Stimulated activated naive B cell treated with anti-CD40 and anti-IgM and Interleukin-4, amounts not matched to agents 10 μg/mL and 1 μg/mL and 100 μg/mL, for 72 hours (primary cell): ENCODE measurements at regions not wholly inside any gene's neighbourhood (a gene's known extent, or its start where the extent isn't known, plus 50 kb on each side); places are given as distances from the start of the nearest gene placed in this dataset.

ENCODE experiments used
- ATAC-seq, 2 donors: fragments of 150-1000 bp; cut with Tn5 transposase; replicated peaks; 2 replicates each; pipeline ENCODE4 v1.10.0; 2021; ENCODE audit warnings: moderate library complexity in 1 of 2
- DNase-seq: peaks from one replicate; pipeline ENCODE4 v3.0.0; 2021
- H3K27ac Mint-ChIP-seq: one replicate; pipeline ENCODE4 v1.8.0; 2022; ENCODE audit warnings: mild to moderate bottlenecking, mixed read lengths
- H3K27me3 Mint-ChIP-seq, 2 donors: one replicate each; pipeline ENCODE4 v1.8.0; 2022; ENCODE audit warnings: mixed read lengths in 2 of 2
- H3K36me3 Mint-ChIP-seq, 2 donors: one replicate each; pipeline ENCODE4 v1.8.0; 2022; ENCODE audit warnings: mixed read lengths in 2 of 2, mild to moderate bottlenecking in 1 of 2
- H3K4me1 Mint-ChIP-seq, 2 donors: one replicate each; pipeline ENCODE4 v1.8.0; 2022; ENCODE audit warnings: mixed read lengths in 2 of 2, mild to moderate bottlenecking in 1 of 2
- H3K4me3 Mint-ChIP-seq, 2 donors: one replicate each; pipeline ENCODE4 v1.8.0; 2022; ENCODE audit warnings: mild to moderate bottlenecking in 2 of 2, mixed read lengths in 2 of 2, moderate library complexity in 1 of 2
- H3K9me3 Mint-ChIP-seq, 2 donors: one replicate each; pipeline ENCODE4 v1.8.0; 2022; ENCODE audit warnings: mixed read lengths in 2 of 2, mild to moderate bottlenecking in 1 of 2

GRCh38 chr3:157660847-157661246 is 157.6 kb upstream of the VEPH1 start:
- no peak overlapping the region for H3K27ac Mint-ChIP-seq
- ATAC-seq (no peak), DNase-seq (no peak)
- no peaks in the 10 kb centered on the region for H3K36me3 Mint-ChIP-seq
- H3K27me3 Mint-ChIP-seq, result peaks cover 0 to 15% of the 10 kb centered on the region in 2 donors
- H3K4me3 Mint-ChIP-seq, result no peak overlapping the region
- no peaks in the 10 kb centered on the region for H3K4me1 Mint-ChIP-seq
- no peaks in the 10 kb centered on the region for H3K9me3 Mint-ChIP-seq

DNA sequence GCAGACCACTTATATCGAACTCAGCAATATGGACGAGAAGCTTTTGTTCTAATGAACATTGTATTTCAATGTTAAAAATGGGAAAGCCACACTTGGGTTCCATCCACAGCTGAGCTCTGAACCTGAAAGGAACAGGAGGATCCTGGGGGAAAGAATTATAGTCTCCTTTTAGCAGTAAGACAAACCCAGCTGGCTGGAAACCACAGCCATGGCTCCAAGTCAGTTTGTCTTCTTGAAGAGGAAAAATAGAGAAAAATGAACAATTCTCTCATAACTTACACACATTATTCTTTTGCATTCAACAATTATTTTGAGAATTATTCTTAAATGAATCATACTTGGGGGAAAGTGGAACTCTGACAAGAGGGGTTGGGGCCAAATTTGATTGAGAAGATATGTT is 149.2 kb upstream of the VEPH1 start:
- H3K9me3 Mint-ChIP-seq, result no peaks in the 10 kb centered on the region
- H3K36me3 Mint-ChIP-seq, result no peaks in the 10 kb centered on the region
- no peak for DNase-seq
- peaks cover 4 to 6% of the 10 kb centered on the region in 2 donors for H3K27me3 Mint-ChIP-seq
- H3K4me1 Mint-ChIP-seq, result no peaks in the 10 kb centered on the region
- H3K4me3 Mint-ChIP-seq, result no peak overlapping the region
- ATAC-seq, result no peak
- no peak overlapping the region for H3K27ac Mint-ChIP-seq

DNA sequence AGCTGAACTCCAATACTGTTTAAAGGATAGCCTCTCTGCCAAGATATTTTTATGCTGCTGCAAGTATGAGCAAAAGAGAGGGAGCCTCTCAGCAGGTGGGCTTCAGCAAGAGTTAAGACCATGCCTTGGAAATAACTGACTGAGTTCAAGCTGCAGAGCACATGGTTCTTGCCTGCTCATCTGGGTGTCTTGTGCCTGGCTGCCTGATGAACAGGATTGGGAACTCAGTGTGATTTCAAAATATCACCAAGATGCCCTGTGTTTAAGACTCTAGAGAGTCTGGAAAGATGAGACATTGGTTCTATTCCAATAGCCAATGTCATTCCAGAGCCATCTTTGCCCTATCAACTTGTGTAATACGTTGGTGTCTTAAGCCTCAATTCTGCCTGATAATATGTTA is 147.5 kb upstream of the VEPH1 start:
- Mint-ChIP-seq H3K9me3 (no peaks in the 10 kb centered on the region), H3K4me3 (no peak overlapping the region), H3K4me1 (no peaks in the 10 kb centered on the region), H3K36me3 (no peaks in the 10 kb centered on the region), H3K27ac (no peak overlapping the region), H3K27me3 (peaks cover 2 to 4% of the 10 kb centered on the region in 2 donors)
- no peak for DNase-seq
- ATAC-seq, result no peak

DNA sequence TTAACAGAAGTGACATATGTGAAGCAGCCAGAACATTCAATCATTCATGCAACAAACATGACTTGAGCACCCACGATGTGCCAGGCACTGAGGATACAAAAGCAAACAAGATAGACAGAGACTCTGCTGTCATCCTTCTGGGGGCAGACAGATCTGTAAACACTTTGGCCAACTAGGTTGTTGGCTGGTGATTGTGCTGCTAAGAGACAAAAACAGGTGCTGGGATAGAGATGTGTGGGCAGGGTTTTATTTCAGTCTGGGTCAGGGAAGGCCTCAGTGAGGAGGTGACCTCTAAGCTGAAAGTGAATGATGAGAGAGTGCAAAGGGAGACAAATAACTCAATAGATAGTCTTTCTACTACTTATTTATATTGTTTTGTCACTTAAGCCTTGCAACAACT is 147.0 kb upstream of the VEPH1 start:
- H3K27ac Mint-ChIP-seq, result no peak overlapping the region
- no peaks in the 10 kb centered on the region for H3K4me1 Mint-ChIP-seq
- H3K36me3 Mint-ChIP-seq, result no peaks in the 10 kb centered on the region
- DNase-seq, result no peak
- no peak for ATAC-seq
- H3K9me3 Mint-ChIP-seq, result no peaks in the 10 kb centered on the region
- H3K4me3 Mint-ChIP-seq, result no peak overlapping the region
- peaks cover 0 to 4% of the 10 kb centered on the region in 2 donors for H3K27me3 Mint-ChIP-seq

DNA sequence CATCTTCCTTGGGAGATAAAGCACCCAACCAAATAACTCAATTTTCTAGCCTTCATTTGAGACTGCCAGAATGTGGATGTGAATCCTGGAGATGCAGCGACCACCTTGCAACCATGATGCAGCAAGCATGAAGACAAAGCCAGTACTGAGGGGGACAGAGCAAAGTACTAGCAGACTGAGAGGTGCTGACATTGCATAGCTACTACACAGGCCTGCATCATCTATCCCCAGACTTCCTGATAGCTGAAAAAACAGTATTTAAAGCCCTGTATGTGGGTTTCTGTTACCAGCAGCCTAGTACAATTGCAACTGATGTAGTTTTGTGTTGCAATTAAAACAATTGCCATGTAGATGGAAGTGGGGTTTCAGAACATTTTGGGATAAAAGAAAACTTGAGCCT is 146.3 kb upstream of the VEPH1 start:
- no peak for ATAC-seq
- H3K4me1 Mint-ChIP-seq, result no peaks in the 10 kb centered on the region
- H3K36me3 Mint-ChIP-seq, result no peaks in the 10 kb centered on the region
- H3K9me3 Mint-ChIP-seq, result no peaks in the 10 kb centered on the region
- peaks cover 0 to 7% of the 10 kb centered on the region in 2 donors for H3K27me3 Mint-ChIP-seq
- H3K4me3 Mint-ChIP-seq, result no peak overlapping the region
- no peak overlapping the region for H3K27ac Mint-ChIP-seq
- DNase-seq, result no peak

GRCh38 chr3:157647820-157648219 is 144.6 kb upstream of the VEPH1 start:
- H3K4me1 Mint-ChIP-seq, result no peaks in the 10 kb centered on the region
- H3K36me3 Mint-ChIP-seq, result no peaks in the 10 kb centered on the region
- no peak for DNase-seq
- peaks cover 0 to 4% of the 10 kb centered on the region in 2 donors for H3K27me3 Mint-ChIP-seq
- H3K9me3 Mint-ChIP-seq, result no peaks in the 10 kb centered on the region
- no peak overlapping the region for H3K27ac Mint-ChIP-seq
- no peak overlapping the region for H3K4me3 Mint-ChIP-seq
- no peak for ATAC-seq

GRCh38 chr3:157639756-157640426 is 136.7 kb upstream of the VEPH1 start:
- H3K4me1 Mint-ChIP-seq, result no peaks in the 10 kb centered on the region
- peaks cover 7% of the 10 kb centered on the region in 2 donors for H3K27me3 Mint-ChIP-seq
- DNase-seq (no peak), ATAC-seq (no peak)
- H3K27ac Mint-ChIP-seq, result no peak overlapping the region
- no peaks in the 10 kb centered on the region for H3K36me3 Mint-ChIP-seq
- H3K9me3 Mint-ChIP-seq, result peaks cover 9 to 12% of the 10 kb centered on the region in 2 donors
- no peak overlapping the region for H3K4me3 Mint-ChIP-seq

DNA sequence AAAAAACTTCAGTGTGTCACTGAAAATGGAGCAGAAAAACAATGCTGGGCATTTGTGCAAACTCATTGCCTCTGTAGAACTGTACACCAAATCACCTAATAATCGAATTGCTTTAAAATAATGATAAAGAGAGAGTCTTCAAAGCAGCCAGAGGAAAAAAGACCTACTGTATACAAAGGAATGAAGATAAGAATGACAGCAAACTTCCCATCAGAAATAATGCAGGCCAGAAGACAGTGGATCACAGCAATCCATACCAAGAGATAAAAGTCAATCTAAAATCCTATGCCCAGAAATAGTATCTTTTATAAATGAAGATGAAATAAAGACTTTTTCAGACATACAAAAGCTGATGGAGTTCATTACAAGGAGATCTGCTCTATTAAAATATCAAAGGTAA is 134.7 kb upstream of the VEPH1 start:
- H3K36me3 Mint-ChIP-seq, result no peaks in the 10 kb centered on the region
- ATAC-seq, result no peak
- no peak overlapping the region for H3K4me3 Mint-ChIP-seq
- H3K27me3 Mint-ChIP-seq, result peaks cover 4 to 7% of the 10 kb centered on the region in 2 donors
- DNase-seq, result no peak
- H3K27ac Mint-ChIP-seq, result no peak overlapping the region
- no peaks in the 10 kb centered on the region for H3K4me1 Mint-ChIP-seq
- peaks cover 9 to 12% of the 10 kb centered on the region in 2 donors for H3K9me3 Mint-ChIP-seq

DNA sequence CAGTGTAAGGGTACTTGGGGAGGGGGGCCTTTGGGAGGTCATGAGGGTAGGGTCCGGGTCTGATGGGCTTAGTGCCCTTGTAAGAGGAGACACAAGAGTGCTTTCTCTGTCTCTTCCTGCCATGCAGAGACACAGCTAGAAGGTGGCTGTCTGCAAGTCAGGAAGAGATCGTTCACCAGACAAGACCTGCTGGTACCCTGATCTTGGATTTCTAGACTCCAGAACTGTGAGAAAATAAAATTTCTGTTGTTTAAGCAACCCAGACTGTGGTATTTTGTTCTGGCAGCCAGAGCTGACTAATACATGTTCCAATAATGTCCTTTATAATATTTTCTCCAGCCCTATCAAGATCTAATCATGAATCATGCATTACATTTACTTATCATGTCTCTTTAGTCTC is 130.0 kb upstream of the VEPH1 start:
- H3K36me3 Mint-ChIP-seq, result no peaks in the 10 kb centered on the region
- H3K4me3 Mint-ChIP-seq, result no peak overlapping the region
- H3K4me1 Mint-ChIP-seq, result no peaks in the 10 kb centered on the region
- no peak overlapping the region for H3K27ac Mint-ChIP-seq
- DNase-seq (no peak), ATAC-seq (no peak)
- H3K27me3 Mint-ChIP-seq, result peaks cover 20 to 24% of the 10 kb centered on the region in 2 donors
- H3K9me3 Mint-ChIP-seq, result peaks cover 7 to 12% of the 10 kb centered on the region in 2 donors

DNA sequence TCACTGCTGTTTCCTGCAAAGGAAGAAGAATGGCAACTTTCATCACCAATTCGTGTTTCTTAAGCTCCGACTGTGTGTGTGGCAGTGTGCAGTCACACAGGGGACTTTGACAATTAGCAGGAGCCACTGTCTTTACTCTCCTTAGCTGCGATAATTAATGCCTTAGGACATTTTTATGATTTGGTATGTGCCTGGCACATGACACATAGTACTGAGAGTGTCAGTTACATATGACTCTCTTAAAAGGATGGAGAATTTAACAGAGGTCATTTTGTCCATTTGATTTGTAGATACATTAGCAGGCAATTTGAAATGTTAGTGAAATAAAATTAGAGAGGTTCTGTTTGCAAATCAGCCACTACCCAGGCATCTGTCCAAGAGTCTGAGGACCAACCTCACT is 128.9 kb upstream of the VEPH1 start:
- H3K36me3 Mint-ChIP-seq, result no peaks in the 10 kb centered on the region
- no peak for DNase-seq
- H3K9me3 Mint-ChIP-seq, result peaks cover 3% of the 10 kb centered on the region in 2 donors
- H3K4me3 Mint-ChIP-seq, result no peak overlapping the region
- no peaks in the 10 kb centered on the region for H3K4me1 Mint-ChIP-seq
- no peak overlapping the region for H3K27ac Mint-ChIP-seq
- no peak for ATAC-seq
- H3K27me3 Mint-ChIP-seq, result peaks cover 24 to 27% of the 10 kb centered on the region in 2 donors

GRCh38 chr3:157631478-157631877 is 128.3 kb upstream of the VEPH1 start:
- no peak for ATAC-seq
- Mint-ChIP-seq H3K27ac (no peak overlapping the region), H3K9me3 (peaks cover 0 to 2% of the 10 kb centered on the region in 2 donors), H3K4me1 (no peaks in the 10 kb centered on the region), H3K4me3 (no peak overlapping the region), H3K36me3 (no peaks in the 10 kb centered on the region), H3K27me3 (peaks cover 25 to 27% of the 10 kb centered on the region in 2 donors)
- DNase-seq, result no peak

GRCh38 chr3:157626817-157627216 is 123.6 kb upstream of the VEPH1 start:
- H3K36me3 Mint-ChIP-seq, result no peaks in the 10 kb centered on the region
- H3K27ac Mint-ChIP-seq, result no peak overlapping the region
- H3K4me1 Mint-ChIP-seq, result no peaks in the 10 kb centered on the region
- H3K9me3 Mint-ChIP-seq, result no peaks in the 10 kb centered on the region
- DNase-seq (no peak), ATAC-seq (no peak)
- no peak overlapping the region for H3K4me3 Mint-ChIP-seq
- peaks cover 27 to 32% of the 10 kb centered on the region in 2 donors for H3K27me3 Mint-ChIP-seq

GRCh38 chr3:157624801-157625200 is 121.6 kb upstream of the VEPH1 start:
- H3K27me3 Mint-ChIP-seq, result peaks cover 24 to 27% of the 10 kb centered on the region in 2 donors
- ATAC-seq (no peak), DNase-seq (no peak)
- H3K4me1 Mint-ChIP-seq, result no peaks in the 10 kb centered on the region
- no peaks in the 10 kb centered on the region for H3K36me3 Mint-ChIP-seq
- no peak overlapping the region for H3K4me3 Mint-ChIP-seq
- H3K9me3 Mint-ChIP-seq, result no peaks in the 10 kb centered on the region
- no peak overlapping the region for H3K27ac Mint-ChIP-seq

DNA sequence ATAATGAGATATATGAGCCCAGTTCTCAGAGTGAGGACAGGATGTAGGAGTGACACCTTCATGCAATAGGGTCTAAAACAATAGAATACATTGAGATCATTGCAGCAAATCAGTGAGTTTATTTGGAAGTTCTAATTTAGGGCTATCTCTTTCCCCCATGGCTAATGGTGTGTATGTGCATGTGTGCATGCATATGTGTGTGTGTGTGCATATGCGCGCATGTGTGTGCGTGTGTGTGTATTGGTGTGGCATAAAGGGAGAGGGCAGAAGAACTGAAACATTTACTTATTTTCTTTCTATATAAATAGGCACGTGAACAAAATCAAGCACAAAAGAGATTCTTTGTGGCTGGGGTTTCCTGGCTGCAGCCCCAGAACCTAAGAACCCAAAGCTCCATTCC is 115.7 kb upstream of the VEPH1 start:
- Mint-ChIP-seq H3K27me3 (peaks cover 9 to 19% of the 10 kb centered on the region in 2 donors), H3K4me3 (no peak overlapping the region), H3K27ac (no peak overlapping the region), H3K36me3 (no peaks in the 10 kb centered on the region), H3K9me3 (no peaks in the 10 kb centered on the region), H3K4me1 (peaks cover 0 to 4% of the 10 kb centered on the region in 2 donors)
- ATAC-seq (no peak), DNase-seq (no peak)

DNA sequence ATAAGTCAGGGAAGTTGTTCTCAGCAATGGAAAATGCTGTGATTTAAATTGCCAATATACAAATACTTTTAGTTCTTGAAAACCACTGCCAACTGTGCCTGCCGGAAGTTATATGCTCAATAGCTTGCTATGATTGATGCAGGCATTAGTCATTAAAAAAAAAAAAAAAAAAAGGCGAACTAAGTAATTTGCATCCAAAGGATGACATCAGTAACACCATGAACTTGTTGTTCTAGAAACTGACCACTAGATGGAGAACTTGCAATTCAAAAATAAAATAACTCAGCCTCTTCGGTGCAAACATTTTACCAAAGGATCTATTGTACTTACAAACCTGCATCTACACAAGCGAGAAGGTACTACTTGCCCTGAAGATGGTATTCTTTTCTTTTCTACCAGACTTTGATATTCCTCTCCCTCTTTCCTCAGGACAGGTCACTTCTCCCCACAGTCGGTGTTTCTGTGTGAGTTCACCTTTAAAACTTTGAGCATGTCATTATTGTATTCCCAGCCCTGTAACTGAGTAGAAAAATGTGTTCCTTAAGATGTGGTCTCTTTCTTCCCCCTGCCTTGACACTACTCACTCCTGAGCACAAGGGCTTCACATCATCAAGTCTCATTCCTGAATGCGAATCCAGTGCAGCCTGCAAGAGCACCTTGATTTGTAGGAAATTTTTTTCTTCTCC is 115.0 kb upstream of the VEPH1 start:
- Mint-ChIP-seq H3K4me1 (peaks cover 0 to 4% of the 10 kb centered on the region in 2 donors), H3K9me3 (no peaks in the 10 kb centered on the region), H3K4me3 (no peak overlapping the region), H3K27me3 (peaks cover 9 to 19% of the 10 kb centered on the region in 2 donors), H3K27ac (no peak overlapping the region), H3K36me3 (no peaks in the 10 kb centered on the region)
- no peak for DNase-seq
- peak; percentile 79 to 91 for ATAC-seq
